NB4 (cell line): ENCODE measurements at regions not wholly inside any gene's neighbourhood (a gene's known extent, or its start where the extent isn't known, plus 50 kb on each side); places are given as distances from the start of the nearest gene placed in this dataset.

ENCODE experiments used
- CTCF ChIP-seq: IDR thresholded peaks from one replicate; pipeline ENCODE4 v1.5.1; 2012; ENCODE audit warnings: low read depth, low read length
- MAX ChIP-seq: IDR thresholded peaks from 2 replicates; pipeline ENCODE4 v1.6.1; 2011; ENCODE audit warnings: low read depth, low read length
- POLR2A ChIP-seq: IDR thresholded peaks from 2 replicates; pipeline ENCODE4 v1.6.1; 2011; ENCODE audit warnings: mild to moderate bottlenecking; ENCODE audit not compliant: insufficient read length; ENCODE audit errors: extremely low read depth

- no peak for TF ChIP-seq POLR2A
- TF ChIP-seq CTCF, result no peak
- TF ChIP-seq MAX, result no peak; the same call in 1 of the 2 replicates
Measured at GRCh38 chr10:78491812-78492211, 458.1 kb downstream of the RPS24 start.
